ENCODE measurements at regions not wholly inside any gene's neighbourhood (a gene's known extent, or its start where the extent isn't known, plus 50 kb on each side); places are given as distances from the start of the nearest gene placed in this dataset.

DNA sequence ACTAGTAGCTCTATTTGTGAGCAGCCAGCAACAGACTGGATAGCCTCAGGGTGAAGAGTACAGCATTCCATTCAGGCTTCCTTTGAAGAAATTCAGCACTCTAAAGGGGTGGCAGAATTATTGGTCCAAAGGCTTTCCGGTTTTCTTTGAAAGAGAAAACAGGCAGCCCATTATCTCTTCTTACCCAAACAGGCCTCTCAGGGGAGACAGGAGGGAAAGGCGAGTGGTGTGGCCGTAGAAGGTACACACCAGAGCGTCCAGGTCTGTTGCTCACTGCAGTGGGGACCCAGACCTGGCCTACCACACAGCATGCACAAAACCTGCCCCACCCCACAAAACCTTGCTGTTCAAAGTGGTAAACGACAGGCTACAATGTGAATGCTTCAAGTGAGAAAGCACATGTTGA lies 83.3 kb downstream of the ZNF608 start:
- peak; percentile 16 for DNase-seq

DNA sequence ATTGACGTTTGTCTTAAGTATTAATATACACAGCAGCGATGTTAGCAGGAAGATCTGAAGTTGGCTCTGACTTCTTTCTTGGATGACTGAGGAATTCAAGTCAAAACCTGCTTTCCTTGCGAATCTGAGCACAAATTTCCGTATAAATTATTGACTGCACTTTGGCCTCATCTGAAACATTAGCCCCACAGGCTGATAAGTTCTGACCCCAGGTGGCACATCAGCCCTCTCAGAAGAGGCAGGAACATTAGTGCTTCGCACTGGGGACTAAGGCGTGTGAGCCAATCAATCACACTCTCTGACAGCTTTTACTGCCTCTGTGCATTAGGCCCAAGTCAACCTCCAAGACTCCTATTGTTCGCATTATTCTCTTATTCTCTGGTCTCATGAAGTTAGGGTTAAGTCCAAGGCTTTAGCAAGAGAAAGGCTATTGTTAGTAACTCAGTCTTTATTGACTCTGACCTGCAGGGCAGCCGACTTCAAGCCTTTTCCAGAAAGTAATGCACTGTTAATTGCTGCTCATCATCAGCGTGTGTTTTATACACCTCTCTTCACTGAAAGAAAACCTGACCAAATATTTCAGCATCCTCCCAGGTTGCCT lies 84.2 kb downstream of the ZNF608 start:
- DNase-seq, result peak; percentile 51

GRCh38 chr5:124661317-124662141 lies 84.9 kb downstream of the ZNF608 start:
- DNase-seq, result peak; percentile 97

GRCh38 chr5:124660229-124661093 lies 86.0 kb downstream of the ZNF608 start:
- DNase-seq, result no peak

DNA sequence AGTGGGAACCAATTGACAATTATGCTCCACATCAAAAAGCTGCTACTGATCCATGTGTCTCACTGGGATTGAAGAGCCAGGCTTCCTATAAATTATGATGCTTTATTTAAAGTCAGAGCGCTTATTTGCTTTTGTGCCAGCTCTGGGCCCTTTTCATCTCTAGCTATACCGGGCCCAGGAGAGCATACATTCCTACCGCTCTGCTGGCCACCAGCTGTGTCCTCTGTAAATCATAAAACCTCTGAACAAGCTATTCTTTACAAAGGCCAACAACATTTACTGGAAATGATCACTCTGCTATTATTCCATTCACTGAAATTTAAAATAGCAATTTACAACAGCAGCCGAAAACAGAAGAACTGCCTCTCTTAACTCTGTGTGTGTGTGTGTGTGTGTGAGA lies 86.6 kb downstream of the ZNF608 start:
- DNase-seq, result peak; percentile 33

- peak; percentile 24 for DNase-seq
Observed at GRCh38 chr5:124658867-124659557, 87.4 kb downstream of the ZNF608 start.

GRCh38 chr5:124655921-124656511 lies 90.4 kb downstream of the ZNF608 start:
- DNase-seq, result peak; percentile 57

DNA sequence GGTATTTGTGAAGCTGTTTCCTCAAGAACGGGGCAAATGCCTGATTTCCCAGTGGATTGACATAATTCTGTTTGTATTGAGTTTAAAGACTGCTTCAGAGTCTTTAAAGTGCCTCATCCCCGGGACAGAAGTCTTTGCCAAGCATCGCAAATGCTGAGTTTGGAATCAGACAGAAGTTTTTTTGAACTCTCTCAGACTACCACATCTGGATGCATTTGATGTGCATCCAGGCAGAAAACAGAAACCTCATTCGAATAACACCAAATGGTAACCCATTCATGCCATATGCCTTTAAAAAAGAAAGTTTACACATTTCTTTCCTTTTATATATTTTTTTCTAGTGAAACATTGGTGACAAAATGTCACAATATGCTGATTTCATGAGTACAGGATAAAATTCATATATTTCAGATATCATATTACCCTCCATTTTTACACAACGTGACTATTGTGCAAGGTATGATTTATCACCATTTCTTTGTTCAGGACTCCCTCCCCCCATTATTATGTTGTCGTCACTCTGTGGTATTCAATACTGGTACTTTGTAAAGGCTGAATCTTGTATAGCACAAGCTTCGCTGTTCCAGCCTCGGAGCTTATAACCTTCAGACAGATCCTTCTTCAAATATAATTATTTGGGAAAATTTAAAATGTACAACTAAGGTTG lies 91.1 kb downstream of the ZNF608 start:
- no peak for DNase-seq

GRCh38 chr5:124654418-124654817 lies 92.0 kb downstream of the ZNF608 start:
- no peak for DNase-seq

DNA sequence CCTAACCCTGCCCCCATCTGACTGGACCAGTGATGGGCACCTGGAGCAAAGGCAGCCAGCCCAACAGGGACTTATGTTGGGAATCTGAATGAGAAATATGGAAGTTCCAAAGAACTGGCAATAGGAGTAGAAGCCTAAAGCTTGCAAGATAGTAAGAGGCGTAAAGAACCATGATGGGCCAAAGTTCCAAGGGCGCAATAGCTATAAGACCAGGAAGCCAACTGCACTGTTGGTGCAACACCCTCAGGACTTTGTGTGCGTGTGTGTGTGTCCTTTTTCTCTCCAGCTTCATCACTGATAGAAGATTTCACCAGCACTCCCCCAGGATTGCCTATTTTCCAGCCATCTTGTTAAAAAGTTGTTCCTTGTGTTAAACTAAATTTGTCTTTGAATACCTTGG lies 92.8 kb downstream of the ZNF608 start:
- no peak for DNase-seq

GRCh38 chr5:124652892-124653441 lies 93.5 kb downstream of the ZNF608 start:
- DNase-seq, result no peak

GRCh38 chr5:124652514-124652819 lies 94.0 kb downstream of the ZNF608 start:
- peak; percentile 66 for DNase-seq

- DNase-seq, result peak; percentile 58
Observed at GRCh38 chr5:124651663-124652513, 94.6 kb downstream of the ZNF608 start.

- DNase-seq, result no peak
Observed at GRCh38 chr5:124650951-124651662, 95.3 kb downstream of the ZNF608 start.

DNA sequence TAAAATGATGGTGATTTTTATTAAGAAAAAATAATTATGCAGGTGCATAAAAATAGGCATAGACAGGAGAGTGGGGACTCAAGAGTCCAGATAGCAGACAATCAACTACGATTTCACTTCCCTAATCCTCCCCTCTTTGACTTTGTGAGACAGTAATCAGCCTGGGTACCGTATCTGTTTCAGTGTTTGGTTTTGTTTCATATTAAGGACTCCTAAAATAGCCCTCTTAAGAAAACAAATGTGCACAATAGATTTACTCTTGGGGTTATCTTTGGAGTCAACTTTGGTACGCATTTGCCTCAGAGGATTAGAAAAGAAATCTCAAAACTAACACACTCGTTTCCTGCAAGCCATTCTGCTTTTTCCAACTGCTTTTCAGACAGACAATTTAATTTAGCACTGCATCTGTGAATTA lies 96.3 kb downstream of the ZNF608 start:
- DNase-seq, result no peak

DNA sequence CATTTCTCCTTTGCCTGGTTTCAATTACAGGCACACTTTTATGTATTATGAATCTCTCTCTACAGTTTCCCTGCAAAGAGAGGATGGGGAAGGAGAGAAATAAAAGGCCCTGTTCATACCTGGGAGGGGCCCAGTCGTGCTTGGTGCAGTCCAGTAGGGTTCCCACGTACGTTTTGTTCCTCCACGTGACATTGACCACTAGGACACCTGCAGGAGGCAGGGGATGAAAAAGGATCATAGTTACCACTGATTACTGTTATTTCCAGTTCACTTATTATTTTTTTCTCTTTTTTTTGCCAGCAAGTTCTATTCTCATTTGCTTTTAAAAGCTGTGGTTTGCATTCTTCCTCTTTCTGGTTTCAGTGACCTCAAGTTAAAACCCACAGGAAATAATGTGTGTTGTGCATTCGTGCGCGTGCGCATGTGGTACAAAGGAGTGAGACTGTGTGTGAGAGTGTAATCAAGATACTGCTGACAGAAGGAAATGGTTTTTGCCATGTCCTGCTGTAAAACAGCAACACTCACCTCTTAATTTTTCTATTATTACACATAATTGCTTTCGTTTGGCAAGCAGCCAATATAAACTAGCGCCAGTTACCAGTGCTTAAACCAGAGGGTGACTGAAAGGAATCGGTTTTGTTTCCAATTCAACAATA lies 96.8 kb downstream of the ZNF608 start:
- DNase-seq, result no peak

GRCh38 chr5:124648902-124649467 lies 97.5 kb downstream of the ZNF608 start:
- DNase-seq, result no peak

- no peak for DNase-seq
Observed at GRCh38 chr5:124647352-124647751, 99.1 kb downstream of the ZNF608 start.

DNA sequence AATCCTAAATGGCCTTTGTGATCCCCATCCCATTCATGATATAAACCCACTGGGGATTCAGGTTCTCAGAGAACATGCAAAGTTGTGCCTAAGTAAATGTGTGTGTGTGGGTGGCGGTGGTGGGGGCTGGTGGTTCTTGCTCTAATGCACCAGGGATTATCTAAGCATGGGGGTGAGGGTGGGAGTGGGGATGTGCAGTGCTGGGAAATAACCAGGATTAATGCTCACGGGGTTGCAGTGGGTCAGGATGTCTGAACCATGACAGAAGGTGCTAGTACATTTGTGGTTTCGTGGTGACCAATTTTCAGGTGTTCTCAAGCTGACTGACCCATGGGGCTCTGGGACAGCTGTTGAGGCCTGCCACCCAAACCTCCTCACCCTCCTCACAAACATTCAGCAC lies 101.0 kb downstream of the ZNF608 start:
- no peak for DNase-seq

All from NCI-H526 treated with DMSO at 0.1 percent for 48 hours (cell line).